Osteoblast (primary cell): ENCODE measurements at regions not wholly inside any gene's neighbourhood (a gene's known extent, or its start where the extent isn't known, plus 50 kb on each side); places are given as distances from the start of the nearest gene placed in this dataset.
A peak's percentile ranks its signal among the peaks of the same experiment; 100 is the strongest.
"Not testable (repeated sequence)": the region's sequence is repeated elsewhere in the genome, so short reads cannot be mapped to it uniquely, and the experiment has no call there.

ENCODE experiments used
- DNase-seq: peaks from one replicate; pipeline ENCODE4 v3.0.0; 2011; ENCODE audit warnings: low spot score, mixed read lengths; ENCODE audit not compliant: insufficient read length; ENCODE audit errors: missing footprints
- H2AFZ ChIP-seq: 2 replicates; pipeline ENCODE4 v1.6.0; 2011; ENCODE audit warnings: mild to moderate bottlenecking, low read length
- H3K27ac ChIP-seq: 2 replicates; pipeline ENCODE4 v1.5.1; 2011; ENCODE audit warnings: mild to moderate bottlenecking, low read depth, low read length, moderate library complexity
- H3K27me3 ChIP-seq: 2 replicates; pipeline ENCODE4 v1.6.0; 2012; ENCODE audit warnings: mild to moderate bottlenecking, control low read depth, inconsistent platforms, low read length, moderate library complexity; ENCODE audit not compliant: insufficient read depth
- H3K36me3 ChIP-seq: 2 replicates; pipeline ENCODE4 v1.5.1; 2011; ENCODE audit warnings: mild to moderate bottlenecking, low read length, control low read depth, moderate library complexity; ENCODE audit not compliant: insufficient read depth
- H3K4me1 ChIP-seq: 2 replicates; pipeline ENCODE4 v1.5.1; 2011; ENCODE audit warnings: mild to moderate bottlenecking, low read length, control low read depth, moderate library complexity; ENCODE audit not compliant: insufficient read depth
- H3K4me2 ChIP-seq: 2 replicates; pipeline ENCODE4 v1.6.0; 2011; ENCODE audit warnings: mild to moderate bottlenecking, low read length; ENCODE audit not compliant: insufficient read depth
- H3K4me3 ChIP-seq: fragments of 200-600 bp; sonication (generic); 3 replicates; pipeline ENCODE4 v1.5.1; 2012; ENCODE audit warnings: mild to moderate bottlenecking, low read length, inconsistent platforms; ENCODE audit not compliant: insufficient read depth
- H3K79me2 ChIP-seq: 2 replicates; pipeline ENCODE4 v1.6.0; 2012; ENCODE audit warnings: mild to moderate bottlenecking, low read length, control low read depth, inconsistent platforms; ENCODE audit not compliant: insufficient read depth
- H3K9me3 ChIP-seq: 2 replicates; pipeline ENCODE4 v1.5.1; 2011; ENCODE audit warnings: low read depth, low read length, control low read depth
- H4K20me1 ChIP-seq: 2 replicates; pipeline ENCODE4 v1.6.0; 2012; ENCODE audit warnings: mild to moderate bottlenecking, low read length, control low read depth; ENCODE audit not compliant: insufficient read depth
- CTCF ChIP-seq: IDR thresholded peaks from 2 replicates; pipeline ENCODE4 v1.5.1; 2011; ENCODE audit warnings: mild to moderate bottlenecking, low read depth, low read length, moderate library complexity; ENCODE audit errors: extremely low read depth

- Histone ChIP-seq H3K4me3 (no peak overlapping the region), H3K36me3 (no peaks in the 10 kb centered on the region), H3K4me2 (no peak overlapping the region), H3K27ac (no peak overlapping the region), H3K4me1 (no peaks in the 10 kb centered on the region), H4K20me1 (no peaks in the 10 kb centered on the region), H3K9me3 (peaks cover 3% of the 10 kb centered on the region), H3K27me3 (no peaks in the 10 kb centered on the region), H2AFZ (no peak overlapping the region), H3K79me2 (no peaks in the 10 kb centered on the region)
- DNase-seq = no peak
- no peak for TF ChIP-seq CTCF
These were observed 334.3 kb downstream of the TFAP2A start for GRCh38 chr6:10080561-10080960.

- no peak overlapping the region for H3K4me3 ChIP-seq
- H4K20me1 ChIP-seq = no peaks in the 10 kb centered on the region
- H3K27me3 ChIP-seq = no peaks in the 10 kb centered on the region
- H3K4me2 ChIP-seq = no peak overlapping the region
- H3K79me2 ChIP-seq = no peaks in the 10 kb centered on the region
- H3K27ac ChIP-seq = no peak overlapping the region
- DNase-seq = no peak
- peaks cover 3% of the 10 kb centered on the region for H3K9me3 ChIP-seq
- no peaks in the 10 kb centered on the region for H3K36me3 ChIP-seq
- no peaks in the 10 kb centered on the region for H3K4me1 ChIP-seq
- no peak overlapping the region for H2AFZ ChIP-seq
- TF ChIP-seq CTCF = no peak
These were observed 336.3 kb downstream of the TFAP2A start for GRCh38 chr6:10078581-10078980.

- H3K27ac ChIP-seq, H3K4me1 ChIP-seq, H3K4me3 ChIP-seq, DNase-seq, H2AFZ ChIP-seq, H3K27me3 ChIP-seq, H4K20me1 ChIP-seq, H3K79me2 ChIP-seq, H3K9me3 ChIP-seq, H3K36me3 ChIP-seq, H3K4me2 ChIP-seq: not testable (repeated sequence)
These were observed 340.1 kb downstream of the TFAP2A start for GRCh38 chr6:10074726-10075125.

- Histone ChIP-seq H3K79me2 (no peaks in the 10 kb centered on the region), H3K4me1 (no peaks in the 10 kb centered on the region), H3K4me3 (no peak overlapping the region), H3K27ac (no peak overlapping the region), H2AFZ (no peak overlapping the region), H3K4me2 (no peak overlapping the region), H4K20me1 (no peaks in the 10 kb centered on the region), H3K9me3 (peaks cover 4% of the 10 kb centered on the region), H3K36me3 (no peaks in the 10 kb centered on the region), H3K27me3 (no peaks in the 10 kb centered on the region)
- DNase-seq = peak; percentile 52
- no peak for TF ChIP-seq CTCF
These were observed 341.5 kb downstream of the TFAP2A start for GRCh38 chr6:10073341-10073740.
